ENCODE measurements at regions not wholly inside any gene's neighbourhood (a gene's known extent, or its start where the extent isn't known, plus 50 kb on each side); places are given as distances from the start of the nearest gene placed in this dataset.

DNA sequence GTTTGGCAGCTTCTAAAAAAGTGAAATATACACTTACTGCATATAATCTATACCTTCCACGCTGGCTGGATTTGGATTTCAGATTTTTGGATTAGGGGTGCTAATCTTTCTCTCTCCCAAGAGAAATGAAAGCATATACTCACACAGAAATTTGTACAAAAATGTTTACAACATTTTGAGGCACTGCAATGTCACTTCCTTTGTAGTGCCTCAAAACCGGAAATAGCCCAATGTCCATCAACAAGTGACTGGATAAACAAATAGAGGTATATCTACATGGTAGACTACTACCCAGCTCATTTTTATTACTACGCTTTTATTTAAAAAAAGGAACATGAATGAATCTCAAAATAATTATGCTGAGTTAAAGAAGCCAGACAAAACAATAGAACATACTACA is 74.0 kb upstream of the MIER3 start:
- Histone ChIP-seq H3K4me3 (ENCODE audit: insufficient read depth, low read depth, low read length) (no peak overlapping the region), H3K14ac (replicated peaks; ENCODE audit: low read depth, low read length) (no peak overlapping the region), H3K4me2 (ENCODE audit: low read depth, low read length) (no peak overlapping the region), H2AK5ac (ENCODE audit: low read depth, low read length) (no peak overlapping the region), H3K4ac (ENCODE audit: low read depth, low read length) (no peak overlapping the region), H3K79me1 (ENCODE audit: low read depth in 1 of 2, low read length in 2 of 2) (no peaks in the 10 kb centered on the region), H4K91ac (ENCODE audit: insufficient read depth, low read depth, low read length) (no peak overlapping the region), H4K20me1 (ENCODE audit: insufficient read depth, low read length) (no peaks in the 10 kb centered on the region), H3K9me3 (ENCODE audit: control insufficient read depth, insufficient read depth, low read length) (no peaks in the 10 kb centered on the region), H3K27ac (ENCODE audit: insufficient read depth, low read length) (no peak overlapping the region), H3K4me1 (ENCODE audit: control insufficient read depth, insufficient read depth, low read length) (no peaks in the 10 kb centered on the region), H3K9ac (ENCODE audit: low read depth, low read length) (no peak overlapping the region), H3K27me3 (ENCODE audit: control insufficient read depth, insufficient read depth, low read length) (peaks cover 1% of the 10 kb centered on the region; the same call in 1 of the 2 replicates), H2BK120ac (ENCODE audit: low read depth, low read length) (no peak overlapping the region), H2AK9ac (replicated peaks; ENCODE audit: low read depth, low read length, poor library complexity) (no peak overlapping the region), H2BK20ac (ENCODE audit: low read depth, low read length) (no peak overlapping the region), H3K9me1 (ENCODE audit: insufficient read depth, low read length) (no peaks in the 10 kb centered on the region), H2BK5ac (ENCODE audit: low read depth, low read length, poor library complexity, severe bottlenecking) (no peak overlapping the region), H4K5ac (ENCODE audit: low read depth, low read length) (no peak overlapping the region), H3K23ac (ENCODE audit: low read depth, low read length) (no peak overlapping the region), H2AFZ (replicated peaks; ENCODE audit: low read length, poor library complexity) (no peak overlapping the region), H4K8ac (ENCODE audit: low read depth in 2 of 2, low read length in 2 of 2) (no peak overlapping the region), H3K18ac (ENCODE audit: low read depth, low read length) (no peak overlapping the region), H3K36me3 (ENCODE audit: control insufficient read depth, insufficient read depth, low read length) (no peaks in the 10 kb centered on the region), H2BK15ac (ENCODE audit: low read depth, low read length) (no peak overlapping the region), H3K56ac (ENCODE audit: extremely low read depth, insufficient read depth, low read length) (no peak overlapping the region)
- no peak for ATAC-seq (ENCODE audit: low read depth)
- DNase-seq = no peak
- intact Hi-C loops (cut with micrococcal nuclease) = no loop called here
- dilution Hi-C loops (cut with HindIII; ENCODE audit: low sequenced_read_pairs, unreplicated experiment) = no loop called here
- TF ChIP-seq NFE2L2 (IDR thresholded peaks at IDR 0.05; ENCODE audit: low read depth, low read length) (no peak), SMC3 (IDR thresholded peaks at IDR 0.05; ENCODE audit: low read depth, low read length) (no peak), CEBPB (IDR thresholded peaks at IDR 0.05; ENCODE audit: low read depth, low read length) (no peak), RAD21 (IDR thresholded peaks at IDR 0.05; ENCODE audit: low read length) (no peak), CHD1 (IDR thresholded peaks at IDR 0.05; ENCODE audit: low read depth, low read length) (no peak), BHLHE40 (IDR thresholded peaks at IDR 0.05; ENCODE audit: low read depth, low read length) (no peak), POLR2A (IDR thresholded peaks at IDR 0.05; ENCODE audit: low read depth, low read length) (no peak), FOS (IDR thresholded peaks at IDR 0.05; ENCODE audit: low read depth, low read length) (no peak), MAFK (IDR thresholded peaks at IDR 0.05; ENCODE audit: low read depth, low read length) (no peak)
- TF ChIP-seq, protein P1, sequence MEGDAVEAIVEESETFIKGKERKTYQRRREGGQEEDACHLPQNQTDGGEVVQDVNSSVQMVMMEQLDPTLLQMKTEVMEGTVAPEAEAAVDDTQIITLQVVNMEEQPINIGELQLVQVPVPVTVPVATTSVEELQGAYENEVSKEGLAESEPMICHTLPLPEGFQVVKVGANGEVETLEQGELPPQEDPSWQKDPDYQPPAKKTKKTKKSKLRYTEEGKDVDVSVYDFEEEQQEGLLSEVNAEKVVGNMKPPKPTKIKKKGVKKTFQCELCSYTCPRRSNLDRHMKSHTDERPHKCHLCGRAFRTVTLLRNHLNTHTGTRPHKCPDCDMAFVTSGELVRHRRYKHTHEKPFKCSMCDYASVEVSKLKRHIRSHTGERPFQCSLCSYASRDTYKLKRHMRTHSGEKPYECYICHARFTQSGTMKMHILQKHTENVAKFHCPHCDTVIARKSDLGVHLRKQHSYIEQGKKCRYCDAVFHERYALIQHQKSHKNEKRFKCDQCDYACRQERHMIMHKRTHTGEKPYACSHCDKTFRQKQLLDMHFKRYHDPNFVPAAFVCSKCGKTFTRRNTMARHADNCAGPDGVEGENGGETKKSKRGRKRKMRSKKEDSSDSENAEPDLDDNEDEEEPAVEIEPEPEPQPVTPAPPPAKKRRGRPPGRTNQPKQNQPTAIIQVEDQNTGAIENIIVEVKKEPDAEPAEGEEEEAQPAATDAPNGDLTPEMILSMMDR (conservative IDR thresholded peaks at IDR 0.05; ENCODE audit: low read depth, low read length) = no peak
- TF ChIP-seq, protein P2, sequence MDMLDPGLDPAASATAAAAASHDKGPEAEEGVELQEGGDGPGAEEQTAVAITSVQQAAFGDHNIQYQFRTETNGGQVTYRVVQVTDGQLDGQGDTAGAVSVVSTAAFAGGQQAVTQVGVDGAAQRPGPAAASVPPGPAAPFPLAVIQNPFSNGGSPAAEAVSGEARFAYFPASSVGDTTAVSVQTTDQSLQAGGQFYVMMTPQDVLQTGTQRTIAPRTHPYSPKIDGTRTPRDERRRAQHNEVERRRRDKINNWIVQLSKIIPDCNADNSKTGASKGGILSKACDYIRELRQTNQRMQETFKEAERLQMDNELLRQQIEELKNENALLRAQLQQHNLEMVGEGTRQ (IDR thresholded peaks at IDR 0.05; ENCODE audit: low read depth, low read length) = no peak
- ChIA-PET POLR2A (ENCODE audit: unreplicated experiment) (no interaction called here), CTCF (no interaction called here)
- BruUV-seq (replicated peaks) = no TSS peak
- in situ Hi-C loops (cut with MboI; ENCODE audit: low sequenced_read_pairs) = no loop called here
- WGBS, 2 experiments (ENCODE audit: extremely low coverage in 2 of 2, insufficient read length in 1 of 2) = no CpG with 5 or more reads among the region's 3 CpGs

All from IMR-90 (cell line).